ENCODE measurements at regions not wholly inside any gene's neighbourhood (a gene's known extent, or its start where the extent isn't known, plus 50 kb on each side); places are given as distances from the start of the nearest gene placed in this dataset.

- no peak for TF ChIP-seq CTCF (IDR thresholded peaks at IDR 0.05)
- TF ChIP-seq POLR2A (IDR thresholded peaks at IDR 0.05) = no peak
These were observed 83.6 kb upstream of the BNC2 start for GRCh38 chr9:16954040-16954439.

Data from heart left ventricle (tissue), 13 donors.